Anterior cingulate cortex (tissue), 58 donors: ENCODE measurements at regions not wholly inside any gene's neighbourhood (a gene's known extent, or its start where the extent isn't known, plus 50 kb on each side); places are given as distances from the start of the nearest gene placed in this dataset.
A peak's percentile ranks its signal among the peaks of the same experiment; 100 is the strongest.
"Not testable (repeated sequence)": the region's sequence is repeated elsewhere in the genome, so short reads cannot be mapped to it uniquely, and the experiment has no call there.

ENCODE experiments used
- DNase-seq, 58 donors: peaks; one replicate each; lab custom pipeline; 2025; lab: John Stamatoyannopoulos, UW

GRCh38 chr11:33532257-33532656, 168.4 kb downstream of the C11orf91 start:
- no peak for DNase-seq

GRCh38 chr11:33531743-33532181, 168.9 kb downstream of the C11orf91 start:
- no peak for DNase-seq

DNA sequence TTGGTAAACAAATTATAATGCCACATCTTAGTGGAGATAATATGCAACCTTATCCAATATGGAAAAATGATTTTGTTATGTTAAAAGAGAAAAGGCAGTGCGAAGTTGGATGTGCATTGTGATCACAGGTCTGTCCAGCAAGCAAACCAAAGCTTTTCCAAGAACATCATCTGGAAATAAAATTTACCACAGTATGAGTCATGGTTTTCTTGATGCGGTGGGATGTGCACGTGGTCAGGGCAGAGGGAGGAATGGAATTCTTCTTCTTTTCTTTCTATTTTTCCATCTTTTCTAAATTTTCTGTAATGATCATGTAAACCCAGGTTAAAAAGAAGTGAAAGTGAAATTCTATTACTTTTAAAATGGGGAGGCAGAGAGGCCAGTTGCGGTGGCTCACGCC, 169.8 kb downstream of the C11orf91 start:
- no peak for DNase-seq

GRCh38 chr11:33529461-33529860, 171.2 kb downstream of the C11orf91 start:
- DNase-seq, result no peak

GRCh38 chr11:33527738-33528137, 172.9 kb downstream of the C11orf91 start:
- DNase-seq, result not testable (repeated sequence)

GRCh38 chr11:33525789-33526188, 174.8 kb downstream of the C11orf91 start:
- no peak for DNase-seq

DNA sequence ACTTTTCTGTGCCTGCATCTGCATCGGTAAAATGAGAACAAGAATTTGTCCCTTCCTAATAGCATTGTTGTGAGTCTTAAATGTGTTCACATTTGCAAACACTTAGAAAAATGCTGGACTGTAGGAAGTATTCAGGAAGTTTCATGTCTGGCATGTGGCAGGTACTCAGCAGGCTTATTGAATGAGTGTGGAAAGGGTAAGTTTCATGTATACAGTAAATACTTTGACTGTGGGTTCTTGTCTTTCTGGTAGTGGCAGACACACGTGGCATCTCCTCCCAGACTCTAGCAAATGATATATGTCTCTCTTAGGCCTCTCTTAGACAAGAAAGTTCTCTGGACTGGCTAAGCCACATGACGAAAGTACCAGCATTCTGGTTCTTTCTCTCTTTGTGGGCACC, 179.2 kb downstream of the C11orf91 start:
- DNase-seq, result no peak

GRCh38 chr11:33520112-33520511, 180.5 kb downstream of the C11orf91 start:
- DNase-seq, result no peak

GRCh38 chr11:33515347-33515746, 185.3 kb downstream of the C11orf91 start:
- DNase-seq, result peak in 2 of 58 donors; percentile 1 to 26

- no peak for DNase-seq
Observed at GRCh38 chr11:33514079-33514925, 186.3 kb downstream of the C11orf91 start.

DNA sequence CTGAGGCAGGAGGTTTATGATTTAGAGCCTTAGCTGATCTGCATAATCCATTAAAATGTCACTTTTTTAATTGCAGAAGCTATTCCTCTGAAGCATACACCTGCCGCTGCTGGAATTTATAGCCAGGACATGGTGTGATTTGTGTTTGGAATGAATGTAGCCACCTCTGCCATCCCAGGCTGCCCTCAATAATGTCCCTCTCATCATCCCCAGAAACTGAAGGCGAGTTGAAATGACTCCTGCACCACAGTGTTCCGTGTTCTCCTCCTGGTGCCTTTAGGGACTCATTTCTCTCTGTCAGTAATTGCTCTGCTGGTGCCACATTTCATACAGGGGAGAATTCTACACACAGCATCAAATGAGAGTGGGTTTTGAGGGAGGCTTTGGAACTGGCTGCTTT, 191.0 kb downstream of the C11orf91 start:
- DNase-seq, result no peak

- no peak for DNase-seq
Observed at GRCh38 chr11:33507967-33508366, 192.7 kb downstream of the C11orf91 start.

- no peak for DNase-seq
Observed at GRCh38 chr11:33507356-33507755, 193.3 kb downstream of the C11orf91 start.

- DNase-seq, result no peak
Observed at GRCh38 chr11:33505093-33505492, 195.5 kb downstream of the C11orf91 start.

DNA sequence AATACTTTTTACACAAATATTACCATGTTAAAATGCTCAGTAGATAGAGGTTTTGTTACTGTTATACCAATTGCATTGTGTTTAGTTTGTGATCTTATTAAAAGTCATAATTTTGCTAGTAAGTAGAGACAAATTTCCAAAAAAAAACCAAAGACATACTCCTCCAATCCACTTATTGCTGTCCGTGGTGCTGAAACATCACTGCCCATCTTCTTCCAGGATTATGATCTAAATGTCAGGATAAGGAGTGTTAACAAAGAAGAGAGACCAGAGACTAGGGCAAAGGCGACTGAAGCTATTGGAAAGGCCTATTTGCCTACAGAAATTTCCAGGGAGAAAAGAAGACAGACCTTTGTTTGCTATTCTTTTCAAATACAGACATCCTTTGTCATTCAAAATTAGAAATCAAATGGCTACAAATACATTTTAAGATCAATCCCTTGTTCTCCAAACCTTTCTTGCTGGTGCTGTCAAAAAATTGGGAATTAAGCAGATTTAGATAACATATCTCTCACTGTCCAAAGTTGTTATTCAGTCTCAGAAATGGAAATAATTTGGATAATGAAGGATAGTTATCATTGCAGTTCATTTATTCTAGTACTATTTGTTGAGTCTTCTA, 199.7 kb downstream of the C11orf91 start:
- DNase-seq, result no peak

GRCh38 chr11:33500332-33500731, 200.3 kb downstream of the C11orf91 start:
- DNase-seq, result no peak

GRCh38 chr11:33492596-33492995, 208.0 kb downstream of the C11orf91 start:
- DNase-seq, result no peak

- no peak for DNase-seq
Observed at GRCh38 chr11:33490842-33491370, 209.7 kb downstream of the C11orf91 start.

DNA sequence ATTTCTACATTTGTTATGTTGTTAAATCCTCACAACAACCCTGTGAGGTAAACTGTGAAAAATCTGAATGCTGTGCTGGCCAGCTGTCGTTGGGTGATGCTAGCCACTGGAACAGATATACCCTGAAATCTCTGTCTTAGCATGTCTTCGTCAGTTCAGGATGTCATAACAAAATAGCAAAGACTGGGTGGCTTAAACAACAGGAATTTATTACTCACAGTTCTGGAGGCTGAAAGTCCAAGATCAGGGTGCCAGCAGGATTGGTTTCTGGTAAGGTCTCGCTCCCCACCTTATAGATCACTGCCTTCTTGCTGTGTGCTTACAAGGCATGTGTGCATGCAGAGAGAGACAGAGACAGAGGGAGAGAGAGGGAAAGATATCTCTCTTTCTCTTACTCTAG, 211.7 kb downstream of the C11orf91 start:
- no peak for DNase-seq

DNA sequence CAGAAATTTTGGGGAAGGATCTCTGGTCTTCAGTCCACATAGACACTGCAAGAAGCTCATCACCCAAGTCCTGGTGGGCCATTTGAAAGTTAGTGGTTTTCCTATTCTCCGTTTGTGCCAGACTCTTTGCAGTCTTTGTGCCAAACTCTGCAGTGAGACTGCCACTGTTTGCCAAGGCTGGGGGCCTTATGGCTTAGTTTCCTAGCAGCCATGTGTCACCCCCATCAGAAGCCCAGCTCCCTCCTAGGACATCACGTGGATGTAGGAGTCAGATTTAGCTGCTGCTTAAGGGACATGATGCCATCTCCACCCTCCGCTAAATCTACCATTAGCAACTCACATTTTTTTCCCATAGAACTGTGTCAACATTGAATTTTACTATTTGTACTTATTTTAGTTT, 220.0 kb downstream of the C11orf91 start:
- DNase-seq, result peak in 24 of 58 donors; percentile 1 to 60 (median 15)

DNA sequence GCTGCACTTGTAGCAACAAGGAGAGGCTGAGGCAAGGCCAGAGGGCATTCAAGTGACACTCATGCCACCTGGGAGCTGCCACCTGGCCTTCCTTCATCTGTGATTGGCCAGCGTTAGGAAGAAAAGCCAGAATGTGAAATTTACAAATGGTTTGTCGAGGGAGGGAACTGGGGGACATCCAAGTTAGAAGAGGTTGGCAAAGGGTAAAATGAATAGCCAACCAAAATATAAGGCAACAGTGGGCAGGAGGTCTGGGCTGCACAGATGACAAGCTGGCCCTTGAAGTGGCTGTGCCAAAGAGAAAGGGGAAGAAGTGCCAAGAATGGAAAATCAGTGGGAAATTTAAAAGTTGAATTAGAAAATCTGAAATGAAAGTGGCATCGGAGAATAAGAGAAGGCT, 221.4 kb downstream of the C11orf91 start:
- no peak for DNase-seq

- peak in 37 of 58 donors; percentile 1 to 83 (median 29) for DNase-seq
Observed at GRCh38 chr11:33478111-33478573, 221.0 kb downstream of the HIPK3 start.
